ENCODE measurements at regions not wholly inside any gene's neighbourhood (a gene's known extent, or its start where the extent isn't known, plus 50 kb on each side); places are given as distances from the start of the nearest gene placed in this dataset.

DNA sequence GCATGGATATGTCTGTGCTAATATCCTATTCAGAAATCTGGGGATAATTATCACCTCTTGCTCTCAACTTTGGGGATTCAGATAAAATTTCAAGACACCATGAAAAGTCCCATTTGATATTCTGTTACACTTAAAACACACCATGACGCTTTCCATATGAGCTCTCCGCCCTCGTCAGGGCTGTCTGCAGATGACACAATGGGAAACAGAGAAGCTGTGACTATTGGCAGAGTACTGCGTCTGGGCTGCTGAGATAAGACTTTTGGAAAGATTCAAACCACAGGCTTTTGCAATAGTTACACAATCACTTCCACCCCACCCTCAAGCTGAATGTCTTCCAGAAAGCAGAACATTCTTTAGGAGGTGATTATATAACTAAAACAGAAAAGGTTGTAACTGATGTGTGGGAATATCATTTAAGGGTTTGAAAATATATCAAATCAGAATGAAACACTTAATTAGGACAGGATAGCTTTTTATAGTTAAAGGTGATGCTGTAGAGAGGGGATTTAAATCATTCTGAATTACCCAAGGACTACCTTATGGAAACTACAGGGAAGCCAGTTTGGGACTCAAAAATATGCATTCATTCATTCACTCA is 75.3 kb upstream of the TMPO start:
- Mint-ChIP-seq H3K4me1 (ENCODE audit: low read depth) (peaks cover 15% of the 10 kb centered on the region), H3K27ac (peak overlapping the region; percentile 26; the same call in 1 of the 2 replicates), H3K4me3 (peak overlapping the region; percentile 44), H3K9me3 (peaks cover 7% of the 10 kb centered on the region; the same call in 1 of the 2 replicates), H3K27me3 (ENCODE audit: insufficient read depth) (peaks cover 20% of the 10 kb centered on the region), H3K36me3 (ENCODE audit: low read depth) (no peaks in the 10 kb centered on the region)
- DNase-seq: peak; percentile 85
- TF ChIP-seq, protein P1, sequence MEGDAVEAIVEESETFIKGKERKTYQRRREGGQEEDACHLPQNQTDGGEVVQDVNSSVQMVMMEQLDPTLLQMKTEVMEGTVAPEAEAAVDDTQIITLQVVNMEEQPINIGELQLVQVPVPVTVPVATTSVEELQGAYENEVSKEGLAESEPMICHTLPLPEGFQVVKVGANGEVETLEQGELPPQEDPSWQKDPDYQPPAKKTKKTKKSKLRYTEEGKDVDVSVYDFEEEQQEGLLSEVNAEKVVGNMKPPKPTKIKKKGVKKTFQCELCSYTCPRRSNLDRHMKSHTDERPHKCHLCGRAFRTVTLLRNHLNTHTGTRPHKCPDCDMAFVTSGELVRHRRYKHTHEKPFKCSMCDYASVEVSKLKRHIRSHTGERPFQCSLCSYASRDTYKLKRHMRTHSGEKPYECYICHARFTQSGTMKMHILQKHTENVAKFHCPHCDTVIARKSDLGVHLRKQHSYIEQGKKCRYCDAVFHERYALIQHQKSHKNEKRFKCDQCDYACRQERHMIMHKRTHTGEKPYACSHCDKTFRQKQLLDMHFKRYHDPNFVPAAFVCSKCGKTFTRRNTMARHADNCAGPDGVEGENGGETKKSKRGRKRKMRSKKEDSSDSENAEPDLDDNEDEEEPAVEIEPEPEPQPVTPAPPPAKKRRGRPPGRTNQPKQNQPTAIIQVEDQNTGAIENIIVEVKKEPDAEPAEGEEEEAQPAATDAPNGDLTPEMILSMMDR (IDR thresholded peaks at IDR 0.05): no peak

DNA sequence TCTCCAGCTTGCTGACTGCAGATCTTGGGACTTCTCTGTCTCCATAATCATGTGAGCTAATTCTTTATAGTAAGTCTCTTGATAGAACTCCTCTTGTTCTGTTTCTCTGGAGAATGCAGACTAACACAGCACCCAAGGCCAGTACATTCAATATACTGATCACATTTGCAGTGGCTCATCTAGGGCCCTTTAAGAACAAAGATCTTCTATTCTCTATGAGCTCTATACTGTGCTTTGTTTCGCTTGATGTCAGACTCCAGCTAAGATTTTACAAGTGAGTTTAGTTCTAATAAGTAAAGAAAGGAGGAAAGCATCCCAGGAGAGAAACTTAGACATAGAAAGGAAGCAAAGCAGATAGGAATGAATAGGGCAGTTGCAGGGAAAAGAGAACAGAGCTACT is 69.3 kb upstream of the TMPO start:
- no peaks in the 10 kb centered on the region for H3K36me3 Mint-ChIP-seq (ENCODE audit: low read depth)

DNA sequence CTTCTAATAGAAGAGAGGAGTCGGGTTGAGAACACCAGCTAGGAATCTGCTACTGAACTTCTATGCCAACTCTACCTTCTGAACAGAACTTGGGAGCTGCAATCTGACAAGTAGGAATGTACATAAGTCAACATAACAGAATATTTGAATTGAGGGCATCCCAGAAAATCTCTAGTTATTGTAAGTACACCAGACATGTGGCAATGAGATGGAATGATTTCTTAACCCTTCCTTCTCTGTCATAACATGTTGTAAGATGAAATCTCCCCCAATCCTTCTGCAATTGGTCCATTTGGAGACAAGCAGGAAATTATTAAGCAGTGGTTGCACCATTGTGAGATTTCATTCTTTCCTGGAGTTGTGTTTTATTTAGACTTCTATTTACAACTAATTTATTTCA is 68.7 kb upstream of the TMPO start:
- no peak overlapping the region for H3K27ac Mint-ChIP-seq
- H3K27me3 Mint-ChIP-seq (ENCODE audit: insufficient read depth): peaks cover 21% of the 10 kb centered on the region
- H3K4me1 Mint-ChIP-seq (ENCODE audit: low read depth): no peaks in the 10 kb centered on the region
- no peak for DNase-seq
- no peaks in the 10 kb centered on the region for H3K9me3 Mint-ChIP-seq
- TF ChIP-seq, protein P1 (IDR thresholded peaks at IDR 0.05): no peak
- no peak overlapping the region for H3K4me3 Mint-ChIP-seq
- H3K36me3 Mint-ChIP-seq (ENCODE audit: low read depth): no peaks in the 10 kb centered on the region

More for the DNA sequence above, 69.3 kb upstream of the TMPO start:
- Mint-ChIP-seq H3K4me3 (no peak overlapping the region), H3K9me3 (no peaks in the 10 kb centered on the region), H3K27ac (no peak overlapping the region), H3K4me1 (ENCODE audit: low read depth) (no peaks in the 10 kb centered on the region), H3K27me3 (ENCODE audit: insufficient read depth) (peaks cover 21% of the 10 kb centered on the region)
- TF ChIP-seq, protein P1 (IDR thresholded peaks at IDR 0.05): no peak
- no peak for DNase-seq

DNA sequence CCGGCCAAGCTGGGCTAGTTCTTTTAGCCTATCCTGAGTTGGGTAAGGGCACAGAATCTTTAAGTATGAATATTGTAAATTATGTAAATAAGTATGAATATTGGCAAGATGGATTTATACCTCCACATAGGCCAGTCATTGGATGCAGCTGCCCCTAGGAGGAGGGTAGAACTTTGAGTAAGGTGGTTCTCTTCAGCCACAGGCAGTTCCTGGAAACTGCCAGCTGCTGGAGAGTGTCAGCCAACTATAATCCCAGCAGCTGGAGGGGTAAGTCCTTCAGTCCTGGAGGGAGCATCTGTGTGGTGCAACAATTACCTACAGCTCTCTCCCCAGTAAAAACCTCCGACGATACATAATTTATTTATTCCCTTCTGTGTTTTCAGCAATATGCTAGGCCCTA is 65.8 kb upstream of the TMPO start:
- TF ChIP-seq, protein P1 (IDR thresholded peaks at IDR 0.05): no peak
- Mint-ChIP-seq H3K36me3 (ENCODE audit: low read depth) (no peaks in the 10 kb centered on the region), H3K27ac (no peak overlapping the region), H3K4me3 (no peak overlapping the region), H3K9me3 (no peaks in the 10 kb centered on the region), H3K4me1 (ENCODE audit: low read depth) (no peaks in the 10 kb centered on the region), H3K27me3 (ENCODE audit: insufficient read depth) (peaks cover 5% of the 10 kb centered on the region)
- DNase-seq: no peak

DNA sequence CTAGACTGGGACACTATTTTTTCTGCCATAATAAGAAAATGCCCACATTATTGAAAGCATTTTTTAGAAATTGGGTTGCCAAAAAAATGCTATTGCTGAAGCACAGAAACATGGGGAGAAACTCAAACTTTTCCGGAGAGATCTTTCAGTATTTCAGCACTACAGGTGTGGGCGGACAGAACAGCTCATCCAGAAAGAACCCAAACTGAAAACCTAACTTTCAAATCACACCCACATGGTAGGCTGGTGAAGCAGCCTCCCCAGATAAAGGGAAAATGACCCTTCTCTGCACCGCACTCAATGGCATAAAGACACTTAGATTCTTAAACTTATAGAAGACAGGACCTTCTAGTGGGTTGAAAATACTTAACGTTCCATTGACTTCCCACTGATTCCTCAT is 62.3 kb upstream of the TMPO start:
- H3K9me3 Mint-ChIP-seq: no peaks in the 10 kb centered on the region
- H3K27me3 Mint-ChIP-seq (ENCODE audit: insufficient read depth): peaks cover 8% of the 10 kb centered on the region
- peaks cover 5% of the 10 kb centered on the region; the same call in 1 of the 2 replicates for H3K4me1 Mint-ChIP-seq (ENCODE audit: low read depth)
- no peak for DNase-seq
- TF ChIP-seq, protein P1 (IDR thresholded peaks at IDR 0.05): no peak
- H3K4me3 Mint-ChIP-seq: no peak overlapping the region
- H3K36me3 Mint-ChIP-seq (ENCODE audit: low read depth): no peaks in the 10 kb centered on the region
- no peak overlapping the region for H3K27ac Mint-ChIP-seq
